ENCODE measurements at regions not wholly inside any gene's neighbourhood (a gene's known extent, or its start where the extent isn't known, plus 50 kb on each side); places are given as distances from the start of the nearest gene placed in this dataset.

DNA sequence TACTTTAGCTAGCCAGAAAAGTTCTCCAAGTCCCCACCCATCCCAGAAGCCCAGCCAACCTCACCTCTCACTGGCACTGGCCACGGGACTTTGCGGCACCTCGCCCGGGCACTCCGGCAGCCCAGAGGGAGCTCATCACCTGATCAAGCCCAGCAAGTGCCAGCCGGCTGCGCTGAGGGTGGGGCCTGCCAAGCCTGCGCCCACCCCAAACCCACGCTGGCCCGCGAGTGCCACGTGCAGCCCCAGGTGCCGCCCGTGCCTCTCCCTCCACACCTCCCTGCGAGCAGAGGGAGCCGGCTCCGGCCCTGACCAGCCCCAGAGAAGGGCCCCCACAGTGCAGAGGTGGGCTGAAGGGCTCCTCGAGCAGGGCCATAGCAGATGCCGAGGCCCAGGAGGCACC, 585.0 kb upstream of the HS6ST1 start:
- no peak overlapping the region for H3K27ac ChIP-seq (replicated peaks)
- TF ChIP-seq, protein P1, sequence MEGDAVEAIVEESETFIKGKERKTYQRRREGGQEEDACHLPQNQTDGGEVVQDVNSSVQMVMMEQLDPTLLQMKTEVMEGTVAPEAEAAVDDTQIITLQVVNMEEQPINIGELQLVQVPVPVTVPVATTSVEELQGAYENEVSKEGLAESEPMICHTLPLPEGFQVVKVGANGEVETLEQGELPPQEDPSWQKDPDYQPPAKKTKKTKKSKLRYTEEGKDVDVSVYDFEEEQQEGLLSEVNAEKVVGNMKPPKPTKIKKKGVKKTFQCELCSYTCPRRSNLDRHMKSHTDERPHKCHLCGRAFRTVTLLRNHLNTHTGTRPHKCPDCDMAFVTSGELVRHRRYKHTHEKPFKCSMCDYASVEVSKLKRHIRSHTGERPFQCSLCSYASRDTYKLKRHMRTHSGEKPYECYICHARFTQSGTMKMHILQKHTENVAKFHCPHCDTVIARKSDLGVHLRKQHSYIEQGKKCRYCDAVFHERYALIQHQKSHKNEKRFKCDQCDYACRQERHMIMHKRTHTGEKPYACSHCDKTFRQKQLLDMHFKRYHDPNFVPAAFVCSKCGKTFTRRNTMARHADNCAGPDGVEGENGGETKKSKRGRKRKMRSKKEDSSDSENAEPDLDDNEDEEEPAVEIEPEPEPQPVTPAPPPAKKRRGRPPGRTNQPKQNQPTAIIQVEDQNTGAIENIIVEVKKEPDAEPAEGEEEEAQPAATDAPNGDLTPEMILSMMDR (IDR thresholded peaks at IDR 0.05; ENCODE audit: borderline replicate concordance) = no peak
- H3K36me3 ChIP-seq = no peaks in the 10 kb centered on the region
- H3K4me3 ChIP-seq = no peak overlapping the region
- intact Hi-C loops (cut with micrococcal nuclease) = no loop called here
- peaks cover 9% of the 10 kb centered on the region for H3K9me3 ChIP-seq (replicated peaks)
- H3K4me1 ChIP-seq = peaks cover 5% of the 10 kb centered on the region
- H3K27me3 ChIP-seq (ENCODE audit: low read depth) = peaks cover 5% of the 10 kb centered on the region
- DNase-seq = no peak

DNA sequence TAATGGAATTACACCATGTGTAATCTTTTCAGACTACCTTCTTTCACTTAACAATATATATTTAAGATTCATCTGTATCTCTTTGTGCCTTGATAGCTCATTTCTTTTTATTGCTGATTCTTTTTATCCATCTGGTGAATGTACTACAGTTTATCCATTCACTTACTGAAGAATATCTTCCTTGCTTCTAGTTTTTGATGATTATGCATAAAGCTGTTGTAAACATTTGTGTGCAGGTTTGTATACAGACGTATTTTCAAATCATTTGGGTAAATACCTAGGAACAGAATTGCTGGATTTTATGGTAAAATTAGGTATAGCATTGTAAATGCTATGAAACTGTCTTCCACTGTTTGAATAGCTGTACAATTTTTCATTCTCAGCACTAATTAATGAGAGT, 592.6 kb upstream of the HS6ST1 start:
- intact Hi-C loops (cut with micrococcal nuclease) = no loop called here

DNA sequence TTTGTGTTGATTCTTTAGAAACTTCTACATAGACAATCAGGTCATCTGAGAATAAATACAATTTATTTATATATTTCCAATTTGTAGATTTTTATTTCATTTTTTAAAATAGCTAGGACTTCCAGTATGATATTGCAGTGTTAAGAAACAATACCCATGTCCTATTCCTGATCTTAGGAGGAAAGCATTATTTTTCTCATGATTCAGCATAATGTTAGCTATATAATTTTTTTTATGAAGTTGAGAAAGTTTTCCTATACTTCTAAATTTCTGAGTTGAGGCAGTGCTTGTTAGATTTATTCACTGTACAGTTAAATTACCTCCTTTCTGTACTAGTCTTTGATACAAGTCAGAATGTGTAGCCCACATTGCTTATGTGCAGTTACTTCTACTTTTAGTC, 595.7 kb upstream of the HS6ST1 start:
- intact Hi-C loops (cut with micrococcal nuclease) = no loop called here

More for the DNA sequence above, 592.6 kb upstream of the HS6ST1 start:
- H3K4me3 ChIP-seq = no peak overlapping the region
- DNase-seq = no peak
- H3K36me3 ChIP-seq = no peaks in the 10 kb centered on the region
- TF ChIP-seq, protein P1 (IDR thresholded peaks at IDR 0.05; ENCODE audit: borderline replicate concordance) = no peak
- H3K9me3 ChIP-seq (replicated peaks) = peaks cover 31% of the 10 kb centered on the region
- no peak overlapping the region for H3K27ac ChIP-seq (replicated peaks)
- H3K4me1 ChIP-seq = no peaks in the 10 kb centered on the region
- H3K27me3 ChIP-seq (ENCODE audit: low read depth) = no peaks in the 10 kb centered on the region

DNA sequence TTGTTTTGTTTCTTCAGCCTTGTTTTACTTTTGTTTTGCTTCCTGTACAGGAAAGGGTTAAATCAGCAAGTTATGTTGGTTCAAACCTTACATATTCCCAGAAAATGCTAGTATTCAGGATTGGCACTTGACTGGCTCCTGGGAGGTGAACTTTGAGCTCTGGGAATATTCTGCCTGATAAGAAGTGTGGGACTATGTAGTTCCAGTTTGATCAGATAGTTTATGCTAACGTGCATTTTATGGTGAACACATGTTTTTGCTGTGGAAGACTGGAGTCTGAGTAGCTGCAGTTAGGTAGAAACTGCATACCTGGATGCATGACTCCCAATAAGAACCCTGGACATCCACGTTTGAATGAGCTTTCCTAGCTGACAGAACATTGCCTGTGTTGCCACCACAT, 603.1 kb upstream of the HS6ST1 start:
- TF ChIP-seq, protein P1 (IDR thresholded peaks at IDR 0.05; ENCODE audit: borderline replicate concordance) = no peak
- peaks cover 23% of the 10 kb centered on the region for H3K9me3 ChIP-seq (replicated peaks)
- no peak for DNase-seq
- H3K27me3 ChIP-seq (ENCODE audit: low read depth) = peaks cover 6% of the 10 kb centered on the region
- no peaks in the 10 kb centered on the region for H3K36me3 ChIP-seq
- no peak overlapping the region for H3K4me3 ChIP-seq
- no peak overlapping the region for H3K27ac ChIP-seq (replicated peaks)
- no peaks in the 10 kb centered on the region for H3K4me1 ChIP-seq
- intact Hi-C loops (cut with micrococcal nuclease) = no loop called here

More for the DNA sequence above, 595.7 kb upstream of the HS6ST1 start:
- H3K4me3 ChIP-seq = no peak overlapping the region
- H3K27me3 ChIP-seq (ENCODE audit: low read depth) = no peaks in the 10 kb centered on the region
- H3K4me1 ChIP-seq = no peaks in the 10 kb centered on the region
- no peaks in the 10 kb centered on the region for H3K36me3 ChIP-seq
- DNase-seq = no peak
- H3K27ac ChIP-seq (replicated peaks) = no peak overlapping the region
- TF ChIP-seq, protein P1 (IDR thresholded peaks at IDR 0.05; ENCODE audit: borderline replicate concordance) = no peak
- peaks cover 49% of the 10 kb centered on the region for H3K9me3 ChIP-seq (replicated peaks)

DNA sequence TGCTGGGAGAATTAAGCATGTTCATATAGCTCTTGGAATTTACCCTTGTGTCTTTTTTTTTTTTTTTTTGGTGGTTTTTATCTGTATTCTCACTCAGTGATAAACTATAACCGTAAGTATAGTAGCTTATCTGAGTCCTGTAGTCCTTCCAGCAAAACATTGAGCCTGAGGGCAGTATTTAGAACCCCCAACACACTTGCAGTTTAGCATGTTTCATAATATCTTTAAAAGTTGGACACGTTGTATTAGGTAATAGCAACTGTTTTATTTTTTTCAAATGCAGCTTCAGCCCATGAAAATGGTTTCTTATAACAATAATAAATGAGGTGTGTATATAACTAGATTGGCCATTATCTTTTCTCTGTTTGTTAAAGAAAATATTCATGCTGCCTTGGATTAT, 603.5 kb upstream of the HS6ST1 start:
- TF ChIP-seq, protein P1 (IDR thresholded peaks at IDR 0.05; ENCODE audit: borderline replicate concordance) = no peak
- no peak overlapping the region for H3K4me3 ChIP-seq
- peaks cover 23% of the 10 kb centered on the region for H3K9me3 ChIP-seq (replicated peaks)
- no peaks in the 10 kb centered on the region for H3K4me1 ChIP-seq
- no peak overlapping the region for H3K27ac ChIP-seq (replicated peaks)
- intact Hi-C loops (cut with micrococcal nuclease) = no loop called here
- H3K36me3 ChIP-seq = no peaks in the 10 kb centered on the region
- H3K27me3 ChIP-seq (ENCODE audit: low read depth) = peaks cover 6% of the 10 kb centered on the region
- DNase-seq = no peak

DNA sequence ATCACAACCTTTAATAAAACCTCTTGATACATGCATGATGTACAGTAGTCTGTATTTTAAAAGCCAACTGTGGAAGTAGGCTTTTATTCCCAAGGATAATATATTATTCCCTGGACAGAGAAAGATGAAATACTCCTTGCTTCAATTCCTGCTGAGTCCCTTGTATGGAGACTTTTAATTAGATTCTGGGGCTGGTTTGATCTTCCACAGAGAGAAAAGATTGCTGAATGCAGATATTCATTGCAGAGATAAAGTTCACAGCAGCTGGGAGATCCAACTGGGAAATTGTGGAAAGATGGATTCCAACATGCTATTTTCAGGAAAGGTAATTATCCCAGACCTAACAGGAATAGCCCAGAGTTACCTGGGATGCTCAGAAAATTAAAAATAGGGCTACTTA, 607.0 kb upstream of the HS6ST1 start:
- H3K36me3 ChIP-seq = no peaks in the 10 kb centered on the region
- intact Hi-C loops (cut with micrococcal nuclease) = no loop called here
- H3K27ac ChIP-seq (replicated peaks) = no peak overlapping the region
- H3K27me3 ChIP-seq (ENCODE audit: low read depth) = peaks cover 6% of the 10 kb centered on the region
- no peak overlapping the region for H3K4me3 ChIP-seq
- TF ChIP-seq, protein P1 (IDR thresholded peaks at IDR 0.05; ENCODE audit: borderline replicate concordance) = no peak
- H3K9me3 ChIP-seq (replicated peaks) = peaks cover 25% of the 10 kb centered on the region
- no peak for DNase-seq
- no peaks in the 10 kb centered on the region for H3K4me1 ChIP-seq

Measured in left ventricle myocardium inferior (tissue), 1 donor.